ENCODE measurements at regions not wholly inside any gene's neighbourhood (a gene's known extent, or its start where the extent isn't known, plus 50 kb on each side); places are given as distances from the start of the nearest gene placed in this dataset.

DNA sequence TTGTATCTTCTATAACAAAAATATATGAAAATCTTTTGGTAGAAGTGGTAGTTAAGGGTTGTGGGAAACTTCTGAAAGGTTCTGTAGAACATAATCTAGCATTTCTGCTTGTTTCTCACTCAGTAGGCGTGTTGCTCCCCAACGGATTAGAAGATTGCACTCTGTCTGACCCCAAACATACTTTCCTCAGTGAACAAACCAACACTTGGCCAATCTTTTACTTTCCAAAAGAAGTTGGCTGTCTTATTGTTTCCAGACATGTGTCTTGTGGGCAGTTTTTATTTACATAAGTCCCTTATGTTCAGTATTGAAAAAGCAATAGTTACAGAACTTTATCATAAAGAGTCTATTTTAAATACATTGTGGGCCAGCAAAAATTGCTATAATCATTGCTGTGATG, 312.8 kb upstream of the EPHA5 start:
- TF ChIP-seq, protein P1, sequence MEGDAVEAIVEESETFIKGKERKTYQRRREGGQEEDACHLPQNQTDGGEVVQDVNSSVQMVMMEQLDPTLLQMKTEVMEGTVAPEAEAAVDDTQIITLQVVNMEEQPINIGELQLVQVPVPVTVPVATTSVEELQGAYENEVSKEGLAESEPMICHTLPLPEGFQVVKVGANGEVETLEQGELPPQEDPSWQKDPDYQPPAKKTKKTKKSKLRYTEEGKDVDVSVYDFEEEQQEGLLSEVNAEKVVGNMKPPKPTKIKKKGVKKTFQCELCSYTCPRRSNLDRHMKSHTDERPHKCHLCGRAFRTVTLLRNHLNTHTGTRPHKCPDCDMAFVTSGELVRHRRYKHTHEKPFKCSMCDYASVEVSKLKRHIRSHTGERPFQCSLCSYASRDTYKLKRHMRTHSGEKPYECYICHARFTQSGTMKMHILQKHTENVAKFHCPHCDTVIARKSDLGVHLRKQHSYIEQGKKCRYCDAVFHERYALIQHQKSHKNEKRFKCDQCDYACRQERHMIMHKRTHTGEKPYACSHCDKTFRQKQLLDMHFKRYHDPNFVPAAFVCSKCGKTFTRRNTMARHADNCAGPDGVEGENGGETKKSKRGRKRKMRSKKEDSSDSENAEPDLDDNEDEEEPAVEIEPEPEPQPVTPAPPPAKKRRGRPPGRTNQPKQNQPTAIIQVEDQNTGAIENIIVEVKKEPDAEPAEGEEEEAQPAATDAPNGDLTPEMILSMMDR (IDR thresholded peaks at IDR 0.05; ENCODE audit: partially characterized antibody, unreplicated experiment): no peak
- H3K9me3 Mint-ChIP-seq (ENCODE audit: unreplicated experiment): no peaks in the 10 kb centered on the region
- H3K4me3 Mint-ChIP-seq (ENCODE audit: unreplicated experiment): no peak overlapping the region
- DNase-seq: no peak
- H3K27ac Mint-ChIP-seq (ENCODE audit: unreplicated experiment): no peak overlapping the region
- H3K36me3 Mint-ChIP-seq (ENCODE audit: unreplicated experiment): no peaks in the 10 kb centered on the region
- no peaks in the 10 kb centered on the region for H3K27me3 Mint-ChIP-seq (ENCODE audit: unreplicated experiment)
- no peaks in the 10 kb centered on the region for H3K4me1 Mint-ChIP-seq (ENCODE audit: low read depth, unreplicated experiment)

DNA sequence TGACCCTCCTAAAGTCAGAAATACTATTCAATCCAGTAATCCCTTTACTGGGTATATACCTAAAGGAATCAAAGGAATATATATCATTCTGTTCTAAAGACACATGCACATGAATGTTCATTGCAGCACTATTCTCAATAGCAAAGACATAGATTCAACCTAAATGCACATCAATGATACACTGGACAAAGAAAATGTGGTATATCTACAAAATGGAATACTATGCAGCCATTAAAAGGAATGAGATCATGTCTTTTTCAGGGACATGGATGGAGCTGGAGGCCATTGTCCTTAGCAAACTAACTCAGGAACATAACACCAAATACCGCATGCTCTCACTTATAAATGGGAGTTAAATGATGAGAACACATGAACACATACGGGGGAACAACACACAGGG, 306.0 kb upstream of the EPHA5 start:
- TF ChIP-seq, protein P1 (IDR thresholded peaks at IDR 0.05; ENCODE audit: partially characterized antibody, unreplicated experiment): no peak
- no peak overlapping the region for H3K27ac Mint-ChIP-seq (ENCODE audit: unreplicated experiment)
- DNase-seq: no peak
- no peaks in the 10 kb centered on the region for H3K4me1 Mint-ChIP-seq (ENCODE audit: low read depth, unreplicated experiment)
- peaks cover 3% of the 10 kb centered on the region for H3K36me3 Mint-ChIP-seq (ENCODE audit: unreplicated experiment)
- H3K9me3 Mint-ChIP-seq (ENCODE audit: unreplicated experiment): no peaks in the 10 kb centered on the region
- no peak overlapping the region for H3K4me3 Mint-ChIP-seq (ENCODE audit: unreplicated experiment)
- no peaks in the 10 kb centered on the region for H3K27me3 Mint-ChIP-seq (ENCODE audit: unreplicated experiment)

DNA sequence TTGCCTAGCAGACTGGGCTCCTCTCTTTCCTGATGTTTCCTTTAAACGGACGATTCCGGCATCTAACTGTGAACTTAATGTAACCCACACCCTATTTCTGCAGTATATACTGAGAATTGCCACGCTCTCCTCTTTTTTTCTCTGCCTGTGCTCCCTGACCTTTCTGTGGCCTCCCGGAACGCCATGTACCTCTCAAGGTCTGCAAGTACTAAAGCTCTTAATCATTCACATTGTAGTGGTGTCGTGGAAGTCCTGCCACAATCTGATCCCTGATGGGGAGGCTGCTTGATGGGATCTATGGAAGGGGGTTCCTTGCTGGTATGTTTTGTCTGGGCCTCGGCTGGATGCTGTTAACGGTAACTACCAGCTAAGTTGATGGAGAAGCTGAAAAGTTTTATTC, 302.9 kb upstream of the EPHA5 start:
- DNase-seq: no peak
- TF ChIP-seq, protein P1 (IDR thresholded peaks at IDR 0.05; ENCODE audit: partially characterized antibody, unreplicated experiment): no peak
- H3K4me1 Mint-ChIP-seq (ENCODE audit: low read depth, unreplicated experiment): peaks cover 4% of the 10 kb centered on the region
- no peaks in the 10 kb centered on the region for H3K9me3 Mint-ChIP-seq (ENCODE audit: unreplicated experiment)
- H3K27me3 Mint-ChIP-seq (ENCODE audit: unreplicated experiment): no peaks in the 10 kb centered on the region
- peaks cover 3% of the 10 kb centered on the region for H3K36me3 Mint-ChIP-seq (ENCODE audit: unreplicated experiment)
- no peak overlapping the region for H3K27ac Mint-ChIP-seq (ENCODE audit: unreplicated experiment)
- H3K4me3 Mint-ChIP-seq (ENCODE audit: unreplicated experiment): no peak overlapping the region

DNA sequence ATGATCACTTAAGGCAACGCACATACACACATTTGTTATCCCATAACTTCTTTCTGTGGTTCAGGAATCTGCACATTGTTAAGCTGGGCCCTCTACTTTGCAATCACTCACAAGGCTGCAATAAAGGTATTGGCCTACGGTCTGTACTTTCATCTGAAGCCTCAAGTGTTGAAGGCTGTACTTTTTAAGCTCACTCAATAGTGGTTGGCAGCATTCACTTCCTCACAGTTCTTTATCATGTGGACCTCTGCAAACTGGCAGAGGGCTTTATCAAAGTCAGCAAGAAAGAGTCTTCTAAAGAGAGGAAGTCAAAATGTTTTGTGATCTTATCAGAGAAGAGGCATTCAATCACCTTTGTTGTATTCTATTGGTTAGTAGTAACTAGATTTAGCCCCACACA, 301.4 kb upstream of the EPHA5 start:
- TF ChIP-seq, protein P1 (IDR thresholded peaks at IDR 0.05; ENCODE audit: partially characterized antibody, unreplicated experiment): no peak
- no peak overlapping the region for H3K4me3 Mint-ChIP-seq (ENCODE audit: unreplicated experiment)
- H3K27me3 Mint-ChIP-seq (ENCODE audit: unreplicated experiment): no peaks in the 10 kb centered on the region
- H3K27ac Mint-ChIP-seq (ENCODE audit: unreplicated experiment): no peak overlapping the region
- H3K36me3 Mint-ChIP-seq (ENCODE audit: unreplicated experiment): peaks cover 3% of the 10 kb centered on the region
- no peaks in the 10 kb centered on the region for H3K9me3 Mint-ChIP-seq (ENCODE audit: unreplicated experiment)
- H3K4me1 Mint-ChIP-seq (ENCODE audit: low read depth, unreplicated experiment): peaks cover 4% of the 10 kb centered on the region
- DNase-seq: no peak

DNA sequence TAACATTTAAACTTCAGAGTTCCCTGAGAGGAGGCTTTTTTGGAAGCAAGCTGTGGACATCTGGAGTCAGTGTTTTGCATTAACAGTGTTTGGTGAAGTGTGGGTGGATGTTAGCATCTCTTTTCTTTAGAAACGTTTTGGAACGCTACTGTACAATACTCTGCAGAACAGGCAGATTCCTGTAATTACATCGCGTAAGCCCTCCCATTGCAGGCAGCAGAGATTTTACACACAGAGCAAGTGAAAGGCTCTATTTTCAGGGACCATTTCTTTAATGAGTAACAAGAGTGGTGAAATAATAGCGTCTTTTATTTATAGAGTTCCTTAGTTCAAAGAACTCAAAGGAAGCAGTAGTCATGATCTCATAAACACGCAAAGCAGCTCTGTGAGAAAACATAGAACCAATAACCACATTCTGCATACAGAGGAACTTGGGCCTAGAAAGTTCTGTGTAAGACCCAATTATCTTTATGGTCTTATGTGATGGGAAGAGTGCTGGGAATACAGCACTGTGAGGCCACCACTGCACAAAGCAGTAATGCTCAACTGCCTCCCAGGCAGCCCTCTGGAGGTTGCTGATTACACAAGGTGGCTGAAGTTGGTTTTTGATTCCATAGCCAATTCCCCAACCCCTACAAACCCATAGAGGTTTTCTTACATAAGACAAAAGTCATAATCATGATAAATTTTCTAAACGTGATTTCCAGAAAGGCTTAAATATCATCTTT, 298.7 kb upstream of the EPHA5 start:
- no peaks in the 10 kb centered on the region for H3K9me3 Mint-ChIP-seq (ENCODE audit: unreplicated experiment)
- H3K27me3 Mint-ChIP-seq (ENCODE audit: unreplicated experiment): no peaks in the 10 kb centered on the region
- no peaks in the 10 kb centered on the region for H3K36me3 Mint-ChIP-seq (ENCODE audit: unreplicated experiment)
- DNase-seq: no peak
- H3K4me3 Mint-ChIP-seq (ENCODE audit: unreplicated experiment): no peak overlapping the region
- peak overlapping the region; percentile 66 for H3K27ac Mint-ChIP-seq (ENCODE audit: unreplicated experiment)
- TF ChIP-seq, protein P1 (IDR thresholded peaks at IDR 0.05; ENCODE audit: partially characterized antibody, unreplicated experiment): no peak
- H3K4me1 Mint-ChIP-seq (ENCODE audit: low read depth, unreplicated experiment): peaks cover 4% of the 10 kb centered on the region
